ENCODE measurements at regions not wholly inside any gene's neighbourhood (a gene's known extent, or its start where the extent isn't known, plus 50 kb on each side); places are given as distances from the start of the nearest gene placed in this dataset.
"Not testable (repeated sequence)": the region's sequence is repeated elsewhere in the genome, so short reads cannot be mapped to it uniquely, and the experiment has no call there.

- no peak for DNase-seq (ENCODE audit: low read depth in 2 of 2)
Observed at GRCh38 chr7:121563177-121563576, 167.1 kb upstream of the FAM3C start.

- no peak for DNase-seq (ENCODE audit: low read depth in 2 of 2)
Observed at GRCh38 chr7:121562259-121562658, 166.2 kb upstream of the FAM3C start.

DNA sequence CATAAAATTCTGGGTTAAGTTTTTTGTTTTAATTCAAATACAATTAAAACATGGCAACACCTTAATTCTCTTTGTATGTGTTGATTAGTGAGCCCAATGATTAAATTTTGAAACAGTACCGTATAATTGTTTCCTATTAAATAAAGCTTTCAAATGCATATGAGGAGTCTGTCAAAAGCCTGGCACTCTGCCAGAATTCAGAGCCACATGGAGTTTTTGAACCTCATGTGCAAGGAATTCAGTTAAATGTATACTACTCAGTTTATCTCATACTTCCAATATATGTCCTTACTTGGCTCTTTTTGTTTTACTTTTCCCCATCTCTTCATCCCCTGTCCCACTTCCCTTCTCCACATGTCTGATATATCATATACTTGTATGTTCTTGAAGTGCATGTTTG is 165.6 kb upstream of the FAM3C start:
- peak in 1 of 2 donors; percentile 19 for DNase-seq (ENCODE audit: low read depth in 2 of 2)

- DNase-seq (ENCODE audit: low read depth in 2 of 2) = no peak
Observed at GRCh38 chr7:121560267-121560990, 164.3 kb upstream of the FAM3C start.

DNA sequence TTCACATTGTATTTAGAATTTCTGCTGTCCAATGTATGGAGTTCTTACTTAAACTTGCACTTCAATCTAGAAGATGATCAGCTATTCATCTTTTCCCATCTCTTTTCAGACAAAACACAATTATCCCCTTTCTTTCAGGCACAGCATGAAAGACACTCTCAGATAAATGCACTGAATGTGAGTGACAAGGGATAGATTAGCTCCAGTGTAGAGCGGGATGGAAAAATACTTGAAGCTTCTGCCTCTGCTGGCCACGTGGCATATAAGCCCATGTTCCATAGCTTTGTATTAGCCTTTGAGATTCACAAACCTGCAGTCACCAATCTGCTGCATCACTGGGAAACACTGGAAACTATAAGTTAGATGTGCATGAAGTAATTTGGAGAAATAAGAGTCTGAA is 162.2 kb upstream of the FAM3C start:
- DNase-seq (ENCODE audit: low read depth in 2 of 2) = no peak

- no peak for DNase-seq (ENCODE audit: low read depth in 2 of 2)
Observed at GRCh38 chr7:121557034-121557892, 161.2 kb upstream of the FAM3C start.

GRCh38 chr7:121555558-121555957 is 159.4 kb upstream of the FAM3C start:
- no peak for DNase-seq (ENCODE audit: low read depth in 2 of 2)

GRCh38 chr7:121547544-121548092 is 151.5 kb upstream of the FAM3C start:
- peak; percentile 60 to 77 for DNase-seq (ENCODE audit: low read depth in 2 of 2)

DNA sequence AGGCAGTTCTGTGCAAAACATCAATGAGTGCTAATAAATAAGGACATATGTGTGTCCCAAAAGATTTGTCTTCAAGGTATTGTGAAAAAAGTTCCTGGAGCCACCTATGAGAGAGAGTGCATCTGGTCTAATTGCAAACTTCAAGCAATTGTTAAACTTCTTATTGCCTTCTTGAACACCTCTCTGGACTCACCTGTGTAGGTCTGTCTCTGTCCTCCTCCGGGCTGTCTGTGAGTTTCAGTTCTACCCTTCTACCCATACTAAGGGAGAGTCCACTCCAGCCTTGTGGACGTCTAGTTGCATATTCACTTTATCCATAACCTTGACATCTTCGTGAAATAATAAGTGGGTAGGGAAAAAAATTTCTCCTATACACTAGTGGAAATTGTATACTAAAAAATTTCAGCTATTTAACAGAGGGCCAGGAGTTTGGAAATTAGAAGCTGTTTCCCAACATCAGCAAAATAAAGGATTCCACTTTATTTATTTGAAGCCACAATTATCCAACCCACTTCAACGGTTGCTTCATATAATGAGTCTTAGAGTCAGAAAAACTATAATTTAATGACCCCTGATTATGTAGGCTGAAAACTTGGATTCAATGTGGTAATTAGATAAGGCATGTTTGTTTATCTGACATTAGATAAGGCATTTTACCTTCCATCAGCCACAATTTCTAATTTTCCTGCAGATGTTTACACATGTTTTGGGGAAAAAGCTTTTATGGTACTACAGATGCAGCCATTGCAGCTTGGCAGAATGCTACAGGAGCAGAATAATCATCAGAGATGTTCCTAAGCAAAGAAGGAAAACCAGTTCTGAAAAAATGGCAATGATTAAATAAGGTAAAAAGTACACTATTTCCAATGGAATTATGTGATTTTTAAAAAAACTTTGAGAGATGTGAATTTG is 150.8 kb upstream of the FAM3C start:
- no peak for DNase-seq (ENCODE audit: low read depth in 2 of 2)

DNA sequence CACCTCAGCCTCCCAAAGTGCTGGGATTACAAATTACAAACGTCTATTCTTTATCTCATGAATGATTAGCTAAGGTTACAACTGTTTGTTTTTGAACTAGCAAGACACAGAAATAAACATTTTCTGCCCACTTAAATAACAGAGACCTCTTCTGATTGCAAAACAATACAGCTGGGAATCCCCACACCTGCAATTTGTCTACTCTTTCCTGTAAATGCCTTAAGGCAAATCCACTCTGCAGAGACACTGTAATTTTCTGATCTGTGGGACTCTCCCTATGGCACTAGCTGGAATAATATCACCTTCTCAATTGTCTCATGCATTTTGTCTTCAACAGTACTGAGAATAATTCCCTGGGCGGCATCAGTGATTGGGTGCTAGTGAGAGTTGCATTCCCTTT is 149.3 kb upstream of the FAM3C start:
- DNase-seq (ENCODE audit: low read depth in 2 of 2) = peak in 1 of 2 donors; percentile 17

DNA sequence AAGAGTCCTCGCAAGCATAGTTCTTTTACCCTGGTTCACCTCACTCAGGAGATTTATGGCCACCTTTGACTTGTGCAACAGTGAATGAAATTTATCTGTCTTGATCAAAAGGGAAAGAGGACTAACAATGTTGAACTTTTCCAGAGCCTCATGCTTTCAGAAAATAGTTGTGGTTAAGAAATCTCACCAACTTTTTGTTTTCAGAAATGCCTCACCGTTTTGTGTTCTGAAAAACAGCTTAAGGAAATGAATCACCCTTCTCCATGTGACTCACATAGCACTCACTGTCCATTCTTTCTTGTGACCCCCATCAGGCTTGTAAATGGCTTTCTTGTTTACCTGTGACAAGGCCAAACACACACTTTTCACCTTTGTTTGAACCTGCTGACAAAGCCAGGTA is 148.6 kb upstream of the FAM3C start:
- peak in 1 of 2 donors; percentile 95 for DNase-seq (ENCODE audit: low read depth in 2 of 2)

- DNase-seq (ENCODE audit: low read depth in 2 of 2) = no peak
Observed at GRCh38 chr7:121544238-121544637, 148.1 kb upstream of the FAM3C start.

GRCh38 chr7:121541457-121541856 is 145.3 kb upstream of the FAM3C start:
- DNase-seq (ENCODE audit: low read depth in 2 of 2) = no peak

DNA sequence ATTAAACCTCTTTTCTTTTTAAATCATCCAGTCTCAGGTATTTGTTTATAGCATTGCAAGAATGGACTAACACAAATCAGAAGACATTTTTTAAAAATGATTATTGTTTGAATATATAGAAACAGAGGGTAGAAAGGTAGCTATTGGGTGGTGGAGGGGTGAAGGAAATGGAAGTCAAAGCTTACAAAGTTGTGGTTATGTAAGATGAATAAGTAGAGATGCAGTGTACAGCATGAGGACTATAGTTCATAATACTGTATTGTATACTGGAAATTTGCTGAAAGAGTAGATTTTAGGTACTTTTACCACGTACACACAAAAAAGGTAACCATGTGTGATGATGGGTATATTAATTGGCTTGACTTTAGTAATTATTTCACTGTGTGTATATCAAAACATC is 144.0 kb upstream of the FAM3C start:
- no peak for DNase-seq (ENCODE audit: low read depth in 2 of 2)

DNA sequence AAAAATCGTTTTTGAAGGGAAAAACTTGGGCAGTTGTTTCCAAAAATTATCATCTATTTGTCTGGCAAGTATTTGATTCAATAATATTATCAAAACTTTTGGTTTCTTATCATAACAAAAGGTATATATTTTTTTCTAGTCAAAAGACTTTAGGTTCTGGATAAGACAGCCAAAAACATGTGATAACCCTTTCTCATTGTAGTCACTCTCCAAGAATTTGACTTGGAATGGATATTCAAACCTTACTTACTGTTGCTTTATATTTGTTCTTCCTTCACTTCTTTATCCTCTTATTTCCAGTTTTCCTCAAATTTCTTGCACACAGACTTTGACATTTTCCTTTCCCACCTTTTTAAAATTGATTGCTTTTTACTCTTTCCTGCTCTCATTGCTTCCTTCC is 140.9 kb upstream of the FAM3C start:
- no peak for DNase-seq (ENCODE audit: low read depth in 2 of 2)

DNA sequence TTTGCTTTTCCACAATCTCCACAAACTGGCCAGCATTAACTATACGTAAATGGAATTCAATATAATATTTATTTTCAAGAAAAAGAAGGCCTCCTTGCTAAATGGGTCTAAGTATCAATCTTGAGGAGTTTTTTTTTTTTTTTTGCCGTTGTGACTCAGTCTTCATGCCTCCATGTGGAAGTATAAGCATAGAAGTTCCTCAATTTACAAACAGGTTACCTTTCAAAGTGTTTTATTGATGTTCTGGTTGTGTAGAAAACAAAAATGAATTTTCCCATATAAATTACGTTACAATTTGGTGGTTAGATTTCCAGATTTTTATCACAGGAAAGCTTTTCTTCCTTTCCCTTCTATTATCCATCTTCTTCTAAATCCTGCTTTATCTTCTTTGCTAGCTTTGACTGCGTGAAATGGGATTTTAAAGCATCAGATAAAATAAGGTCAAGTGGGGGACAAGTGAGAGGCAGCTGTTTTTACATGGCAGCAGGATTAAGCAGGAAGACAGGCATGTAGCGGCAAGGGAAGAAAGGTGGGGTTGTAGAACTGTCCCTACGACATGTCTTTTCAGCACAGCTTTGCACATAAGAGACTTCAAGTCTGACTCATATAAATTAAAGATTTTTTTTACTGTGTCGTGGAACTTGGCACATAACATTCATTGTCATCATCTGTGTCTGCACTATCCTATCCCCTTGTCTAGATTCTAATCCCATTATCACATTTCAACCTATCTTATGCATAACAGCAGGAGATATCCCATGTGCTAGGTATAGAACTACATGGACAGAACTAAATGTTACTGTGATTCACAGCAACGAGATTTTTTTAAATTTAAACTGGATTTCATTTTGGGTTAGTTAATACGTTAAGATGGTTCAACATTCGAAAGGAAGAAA is 135.3 kb upstream of the FAM3C start:
- no peak for DNase-seq (ENCODE audit: low read depth in 2 of 2)

DNA sequence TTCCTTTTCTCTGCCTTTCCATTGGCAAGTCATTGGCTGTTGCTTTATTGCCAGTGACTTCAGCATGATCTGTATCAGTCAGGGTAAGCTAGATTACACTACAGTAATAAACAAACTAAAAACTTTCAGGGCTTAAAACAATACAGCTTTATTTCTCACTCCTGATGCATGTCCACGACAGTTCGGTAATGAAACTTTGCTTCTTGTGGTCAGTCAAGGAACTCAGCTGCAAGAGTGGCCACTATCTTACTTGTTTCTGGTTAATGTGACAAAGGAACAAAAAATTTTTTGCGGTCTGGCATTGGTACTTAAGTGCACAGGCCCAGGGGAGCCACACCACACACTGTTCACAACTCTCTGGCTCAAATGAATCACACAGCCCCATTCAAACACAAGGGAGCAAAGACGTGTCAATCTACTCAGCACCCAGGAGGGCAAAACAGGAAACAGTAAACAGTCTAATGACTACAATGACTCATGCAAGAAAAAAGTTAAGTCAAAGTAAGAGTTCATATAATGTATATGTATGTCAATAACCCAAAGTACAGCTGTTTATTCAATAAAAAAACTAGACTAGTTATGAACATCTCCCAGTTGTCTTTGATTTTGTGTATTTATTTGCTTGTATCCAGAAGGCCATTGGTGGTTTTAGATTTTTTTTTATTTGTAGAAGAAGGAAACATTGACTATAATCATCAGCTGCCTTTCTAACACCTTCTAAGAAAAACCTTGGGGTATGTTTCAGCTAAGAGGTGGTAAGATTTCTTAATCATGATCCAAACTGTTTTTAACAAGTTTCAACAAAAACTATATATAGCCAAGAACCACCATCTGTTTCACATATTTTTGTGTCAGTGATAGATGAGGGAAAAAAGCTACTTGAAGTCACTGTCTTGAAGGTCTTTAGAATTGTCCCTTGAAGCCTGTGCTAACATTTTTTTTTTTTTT is 134.4 kb upstream of the FAM3C start:
- peak in 1 of 2 donors; percentile 88 for DNase-seq (ENCODE audit: low read depth in 2 of 2)

GRCh38 chr7:121529003-121529402 is 132.9 kb upstream of the FAM3C start:
- DNase-seq (ENCODE audit: low read depth in 2 of 2) = no peak

GRCh38 chr7:121526210-121526609 is 130.1 kb upstream of the FAM3C start:
- DNase-seq (ENCODE audit: low read depth in 2 of 2) = not testable (repeated sequence)

Measured in dermis microvascular lymphatic vessel endothelial cell (primary cell).